Left lung (tissue), 4 donors: ENCODE measurements at regions not wholly inside any gene's neighbourhood (a gene's known extent, or its start where the extent isn't known, plus 50 kb on each side); places are given as distances from the start of the nearest gene placed in this dataset.
A peak's percentile ranks its signal among the peaks of the same experiment; 100 is the strongest.

ENCODE experiments used
- ATAC-seq: fragments of 200-7000 bp; cut with Tn5 transposase; one replicate; pipeline ENCODE4 v1.9.1; 2020; ENCODE audit warnings: moderate library complexity
- DNase-seq, 4 donors: peaks; one replicate each; pipeline ENCODE4 v3.0.0-alpha.2; 2013 to 2020
- H3K27ac ChIP-seq, 2 donors: fragments of 200-600 bp; sonication (generic) in 1 of 2; one replicate each; pipeline versions ENCODE4 v1.5.0 to v1.8.0; 2020 to 2021
- H3K27me3 ChIP-seq, 2 donors: fragments of 200-600 bp; sonication (generic) in 1 of 2; one replicate each; pipeline versions ENCODE4 v1.5.0 to v1.8.0; 2020 to 2021
- H3K36me3 ChIP-seq, 2 donors: fragments of 200-600 bp; sonication (generic) in 1 of 2; one replicate each; pipeline versions ENCODE4 v1.5.0 to v1.8.0; 2020 to 2021
- H3K4me1 ChIP-seq, 2 donors: fragments of 200-600 bp; one replicate each; pipeline ENCODE4 v1.8.0; 2021
- H3K4me3 ChIP-seq, 2 donors: fragments of 200-600 bp; sonication (generic) in 1 of 2; one replicate each; pipeline versions ENCODE4 v1.5.0 to v1.8.0; 2020 to 2021; ENCODE audit warnings: mild to moderate bottlenecking in 1 of 2
- H3K9me3 ChIP-seq, 2 donors: fragments of 200-600 bp; sonication (generic) in 1 of 2; one replicate each; pipeline versions ENCODE4 v1.5.0 to v1.8.0; 2020 to 2021
- CTCF ChIP-seq, 2 donors: fragments of 200-600 bp; sonication (generic) in 1 of 2; IDR thresholded peaks; one replicate each; pipeline versions ENCODE4 v1.5.0 to v1.8.0; 2021; ENCODE audit warnings: antibody characterized with exemption in 2 of 2
- intact Hi-C, 2 donors: fragments of 100-400 bp; cut with DNase I; formaldehyde crosslinking; loops; one replicate each; pipeline versions ENCODE4 v1.11.2 to v1.14.2; 2022
- donor health status: DM: no; HTN: yes; CAD: no.
- donor health status: DM: no; HTN: no; CAD: no.

- DNase-seq = peak in 1 of 4 donors; percentile 0
- no peak for TF ChIP-seq CTCF (IDR thresholded peaks at IDR 0.05)
- no peaks in the 10 kb centered on the region for H3K27me3 ChIP-seq
- H3K4me3 ChIP-seq = no peak overlapping the region
- intact Hi-C loops = no loop called here
- no peaks in the 10 kb centered on the region for H3K36me3 ChIP-seq
- peak; percentile 66 for ATAC-seq
- H3K27ac ChIP-seq = no peak overlapping the region
- H3K9me3 ChIP-seq = peaks cover 0 to 9% of the 10 kb centered on the region in 2 donors
- H3K4me1 ChIP-seq = no peaks in the 10 kb centered on the region
Measured at GRCh38 chr4:95898226-95898625, 58.3 kb downstream of the PDHA2 start.

GRCh38 chr4:95909211-95909610 lies 69.3 kb downstream of the PDHA2 start:
- Histone ChIP-seq H3K27ac (no peak overlapping the region), H3K4me3 (no peak overlapping the region), H3K4me1 (no peaks in the 10 kb centered on the region), H3K27me3 (no peaks in the 10 kb centered on the region), H3K36me3 (no peaks in the 10 kb centered on the region), H3K9me3 (peaks cover 0 to 5% of the 10 kb centered on the region in 2 donors)
- ATAC-seq (no peak), DNase-seq (no peak)
- no peak for TF ChIP-seq CTCF (IDR thresholded peaks at IDR 0.05)
- intact Hi-C loops = no loop called here

GRCh38 chr4:95910749-95911148 lies 70.9 kb downstream of the PDHA2 start:
- DNase-seq (no peak), ATAC-seq (no peak)
- H3K27ac ChIP-seq = no peak overlapping the region
- peaks cover 0 to 7% of the 10 kb centered on the region in 2 donors for H3K9me3 ChIP-seq
- H3K36me3 ChIP-seq = no peaks in the 10 kb centered on the region
- H3K4me3 ChIP-seq = no peak overlapping the region
- no peaks in the 10 kb centered on the region for H3K4me1 ChIP-seq
- no peaks in the 10 kb centered on the region for H3K27me3 ChIP-seq
- intact Hi-C loops = no loop called here
- no peak for TF ChIP-seq CTCF (IDR thresholded peaks at IDR 0.05)

GRCh38 chr4:95921470-95921869 lies 81.6 kb downstream of the PDHA2 start:
- DNase-seq (no peak), ATAC-seq (no peak)
- Histone ChIP-seq H3K27ac (no peak overlapping the region), H3K27me3 (no peaks in the 10 kb centered on the region), H3K4me3 (no peak overlapping the region), H3K4me1 (no peaks in the 10 kb centered on the region), H3K9me3 (peaks cover 0 to 19% of the 10 kb centered on the region in 2 donors), H3K36me3 (no peaks in the 10 kb centered on the region)
- intact Hi-C loops = no loop called here
- TF ChIP-seq CTCF (IDR thresholded peaks at IDR 0.05) = no peak

- H3K27ac ChIP-seq = no peak overlapping the region
- H3K36me3 ChIP-seq = no peaks in the 10 kb centered on the region
- peaks cover 0 to 65% of the 10 kb centered on the region in 2 donors for H3K9me3 ChIP-seq
- no peak for ATAC-seq
- no peak for DNase-seq
- H3K4me3 ChIP-seq = no peak overlapping the region
- TF ChIP-seq CTCF (IDR thresholded peaks at IDR 0.05) = no peak
- H3K4me1 ChIP-seq = no peaks in the 10 kb centered on the region
- intact Hi-C loops = no loop called here
- no peaks in the 10 kb centered on the region for H3K27me3 ChIP-seq
Measured at GRCh38 chr4:95929448-95930064, 89.7 kb downstream of the PDHA2 start.
